HG02938 (cell line): ENCODE measurements at regions not wholly inside any gene's neighbourhood (a gene's known extent, or its start where the extent isn't known, plus 50 kb on each side); places are given as distances from the start of the nearest gene placed in this dataset.

Experiments
- ATAC-seq: cut with Tn5 transposase; IDR thresholded peaks from one replicate; pipeline ENCODE4 v1.9.1; 2021; ENCODE audit warnings: mild to moderate bottlenecking, moderate library complexity; ENCODE audit not compliant: unreplicated experiment

GRCh38 chr15:62950462-62950931, 92.0 kb upstream of the TPM1 start:
- ATAC-seq = no peak

GRCh38 chr15:62951481-62951880, 91.1 kb upstream of the TPM1 start:
- ATAC-seq = no peak

- no peak for ATAC-seq
Measured at GRCh38 chr15:62953021-62953420, 89.5 kb upstream of the TPM1 start.

GRCh38 chr15:62953496-62954045, 89.0 kb upstream of the TPM1 start:
- ATAC-seq = no peak

GRCh38 chr15:62957130-62957529, 85.4 kb upstream of the TPM1 start:
- ATAC-seq = no peak

- ATAC-seq = no peak
Measured at GRCh38 chr15:62958528-62959363, 83.8 kb upstream of the TPM1 start.

- no peak for ATAC-seq
Measured at GRCh38 chr15:62961134-62961533, 81.4 kb upstream of the TPM1 start.

GRCh38 chr15:62962101-62962995, 80.2 kb upstream of the TPM1 start:
- ATAC-seq = no peak

- no peak for ATAC-seq
Measured at GRCh38 chr15:62964251-62964650, 78.3 kb upstream of the TPM1 start.

- no peak for ATAC-seq
Measured at GRCh38 chr15:62966294-62967078, 76.1 kb upstream of the TPM1 start.

- ATAC-seq = no peak
Measured at GRCh38 chr15:62968699-62969098, 73.8 kb upstream of the TPM1 start.

GRCh38 chr15:62969442-62970089, 73.0 kb upstream of the TPM1 start:
- ATAC-seq = no peak

- no peak for ATAC-seq
Measured at GRCh38 chr15:62972814-62973213, 69.7 kb upstream of the TPM1 start.

GRCh38 chr15:62975515-62975914, 67.0 kb upstream of the TPM1 start:
- ATAC-seq = no peak

GRCh38 chr15:62976301-62976881, 66.2 kb upstream of the TPM1 start:
- ATAC-seq = no peak

- no peak for ATAC-seq
Measured at GRCh38 chr15:62977952-62978811, 64.4 kb upstream of the TPM1 start.

GRCh38 chr15:62979252-62979651, 63.3 kb upstream of the TPM1 start:
- no peak for ATAC-seq

GRCh38 chr15:62981071-62981470, 61.5 kb upstream of the TPM1 start:
- no peak for ATAC-seq

GRCh38 chr15:62983956-62984355, 58.6 kb upstream of the TPM1 start:
- no peak for ATAC-seq
